HG02870 (cell line): ENCODE measurements at regions not wholly inside any gene's neighbourhood (a gene's known extent, or its start where the extent isn't known, plus 50 kb on each side); places are given as distances from the start of the nearest gene placed in this dataset.

Experiments used
- ATAC-seq: cut with Tn5 transposase; IDR thresholded peaks from one replicate; pipeline ENCODE4 v1.9.1; 2021; ENCODE audit warnings: mild to moderate bottlenecking, moderate library complexity; ENCODE audit not compliant: unreplicated experiment

DNA sequence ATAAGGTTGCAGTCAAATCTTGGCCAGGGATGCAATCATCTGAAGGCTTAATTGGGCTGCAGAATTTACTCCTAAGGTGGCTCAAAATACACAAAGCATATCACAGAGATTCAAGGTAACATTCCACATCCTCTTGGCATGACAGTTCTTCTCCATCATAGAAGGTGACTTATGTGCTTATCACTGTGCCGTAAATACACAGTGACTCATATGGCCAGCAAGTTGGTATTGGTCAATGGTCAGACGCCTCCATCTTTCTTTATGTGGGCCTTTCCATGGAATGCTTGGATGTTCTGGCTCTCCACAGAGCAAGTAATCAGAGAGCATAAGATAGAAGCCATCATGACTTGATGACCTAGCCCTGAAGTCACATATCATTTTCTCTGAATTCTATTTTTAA is 168.8 kb upstream of the ST8SIA2 start:
- no peak for ATAC-seq

DNA sequence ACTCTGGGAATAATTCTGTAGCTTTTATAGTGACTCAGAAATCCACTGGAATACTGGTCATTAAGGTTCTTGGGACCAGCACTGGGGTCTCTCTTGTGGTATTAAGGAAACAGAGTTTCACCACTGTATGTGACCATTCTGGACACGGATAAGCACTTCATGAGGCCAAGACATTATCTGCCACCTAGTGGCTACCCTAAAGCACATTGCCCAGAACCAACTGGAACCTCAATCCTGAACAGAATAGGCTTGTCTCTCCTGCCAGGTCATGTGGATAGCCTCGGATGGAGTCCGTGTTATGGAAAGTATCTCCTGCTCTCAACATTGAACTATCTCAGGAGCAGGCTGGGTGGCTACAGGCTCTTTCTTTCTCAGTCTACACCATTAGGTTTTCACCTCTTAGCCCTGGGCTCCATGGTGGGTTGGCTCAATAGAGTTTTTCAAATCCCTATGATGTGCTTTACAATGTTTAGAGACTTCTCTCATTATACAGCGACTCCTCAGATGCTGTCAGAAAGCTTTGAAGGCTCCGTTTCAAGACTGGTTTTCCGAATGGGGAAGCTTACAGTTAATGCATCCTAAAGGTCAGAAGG is 167.6 kb upstream of the ST8SIA2 start:
- ATAC-seq: peak; percentile 63

DNA sequence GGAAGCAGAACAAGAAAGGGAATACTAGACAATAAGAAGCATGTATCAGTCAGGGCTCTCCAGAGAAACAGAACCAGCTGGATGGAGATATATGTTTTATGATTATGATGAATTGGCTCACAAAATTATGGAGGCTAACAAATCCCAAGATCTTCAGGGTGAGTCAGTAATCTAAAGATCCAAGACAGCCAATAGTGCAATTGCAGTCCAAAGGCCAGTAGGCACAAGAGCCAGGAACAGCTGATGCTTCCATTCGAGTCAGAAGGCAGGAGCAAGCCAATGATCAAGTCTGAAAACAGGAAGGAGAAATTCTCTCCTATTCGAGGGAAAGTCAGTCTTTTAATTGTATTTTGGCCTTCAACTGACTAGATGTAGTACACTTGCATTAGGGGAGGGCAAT is 164.9 kb upstream of the ST8SIA2 start:
- no peak for ATAC-seq

DNA sequence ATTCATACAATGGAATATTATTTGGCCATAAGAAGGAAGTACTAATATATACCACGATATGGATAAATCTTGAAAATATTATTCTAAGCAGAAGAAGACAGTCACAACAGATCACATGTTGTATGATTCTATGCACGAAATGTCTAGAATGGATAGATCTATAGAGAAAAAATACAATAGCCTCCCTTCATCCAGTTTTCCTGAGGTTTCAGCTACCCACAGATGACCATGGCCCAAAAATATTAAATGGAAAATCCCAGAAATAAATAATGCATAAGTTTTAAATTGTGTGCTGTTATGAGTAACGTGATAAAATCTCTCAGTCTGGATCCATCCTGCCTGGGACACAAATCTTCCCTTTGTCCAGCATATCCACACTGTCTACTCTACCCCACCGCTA is 162.2 kb upstream of the ST8SIA2 start:
- no peak for ATAC-seq

DNA sequence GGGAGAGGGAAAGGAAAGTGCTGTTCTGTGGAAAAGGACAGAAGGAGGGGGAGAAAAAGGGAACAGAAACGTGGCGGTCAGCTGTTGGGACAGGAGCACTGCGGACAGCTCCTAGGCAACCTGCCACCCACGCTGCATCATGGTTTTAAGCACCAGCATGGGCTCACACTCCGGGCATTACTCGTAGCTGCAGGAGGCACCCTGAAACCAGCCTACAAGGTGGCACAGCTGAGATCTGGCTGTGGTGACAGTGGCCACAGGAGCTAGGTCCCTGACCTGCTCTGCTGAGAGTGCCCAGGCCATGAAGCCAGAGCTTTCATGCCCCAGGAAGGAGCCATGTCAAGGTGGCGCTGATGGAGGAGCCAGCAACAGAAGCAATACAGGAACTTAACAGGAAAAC is 161.4 kb upstream of the ST8SIA2 start:
- ATAC-seq: no peak

DNA sequence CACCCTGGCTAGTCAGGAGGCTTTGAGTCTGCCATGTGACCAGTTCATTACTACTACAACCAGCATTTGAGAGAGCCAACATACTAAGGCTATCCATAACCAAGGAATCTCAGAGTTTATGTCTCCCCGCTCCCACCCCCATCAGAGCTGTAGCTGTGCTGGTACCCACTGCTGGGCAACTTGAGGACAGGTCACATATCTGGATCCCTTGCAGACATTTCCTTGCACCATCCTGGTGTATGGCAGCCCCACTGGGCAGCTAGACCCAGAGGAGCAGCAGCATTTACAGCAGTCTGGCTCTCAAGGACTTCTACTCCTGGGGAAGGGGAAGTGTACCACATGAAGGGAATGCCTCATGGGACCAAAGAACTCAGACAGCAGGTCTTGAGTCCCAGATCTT is 160.8 kb upstream of the ST8SIA2 start:
- no peak for ATAC-seq

DNA sequence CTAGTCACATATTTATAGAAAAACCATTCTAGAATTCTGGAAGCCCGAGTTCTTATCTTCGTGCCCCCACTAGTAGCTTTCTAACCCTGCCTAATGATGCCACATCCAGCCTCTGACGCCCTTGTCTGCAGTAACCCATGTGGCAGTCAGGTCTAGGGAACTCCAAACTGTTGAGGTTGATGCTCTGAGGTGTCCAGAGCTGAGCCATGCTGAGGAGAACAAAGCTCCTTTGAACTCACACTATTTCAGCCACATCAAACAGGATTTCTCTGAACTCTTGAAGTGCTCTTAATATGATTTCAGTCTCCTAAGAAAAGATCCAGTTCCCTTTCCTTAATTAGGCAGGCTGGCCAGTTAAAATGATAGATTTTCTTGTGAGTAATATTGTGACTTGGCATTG is 150.5 kb upstream of the ST8SIA2 start:
- no peak for ATAC-seq

DNA sequence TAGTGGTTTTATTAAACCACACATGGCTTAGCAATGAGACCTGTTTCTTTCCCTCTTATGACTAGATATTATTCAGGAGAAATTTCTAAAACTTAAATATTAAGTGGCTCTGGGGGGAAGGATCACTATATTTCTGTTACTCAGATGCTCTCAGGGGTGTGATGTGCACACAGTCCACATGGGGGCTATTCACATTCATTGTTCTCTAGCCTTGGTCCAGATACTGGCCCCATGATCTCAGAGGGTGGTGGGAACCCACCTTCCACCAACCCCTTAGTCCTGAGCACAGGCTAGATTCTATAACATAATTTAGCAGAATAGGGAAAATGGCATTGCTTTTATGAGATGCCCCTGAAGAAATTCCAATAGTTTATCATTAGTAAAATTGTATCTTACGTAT is 149.0 kb upstream of the ST8SIA2 start:
- ATAC-seq: no peak

DNA sequence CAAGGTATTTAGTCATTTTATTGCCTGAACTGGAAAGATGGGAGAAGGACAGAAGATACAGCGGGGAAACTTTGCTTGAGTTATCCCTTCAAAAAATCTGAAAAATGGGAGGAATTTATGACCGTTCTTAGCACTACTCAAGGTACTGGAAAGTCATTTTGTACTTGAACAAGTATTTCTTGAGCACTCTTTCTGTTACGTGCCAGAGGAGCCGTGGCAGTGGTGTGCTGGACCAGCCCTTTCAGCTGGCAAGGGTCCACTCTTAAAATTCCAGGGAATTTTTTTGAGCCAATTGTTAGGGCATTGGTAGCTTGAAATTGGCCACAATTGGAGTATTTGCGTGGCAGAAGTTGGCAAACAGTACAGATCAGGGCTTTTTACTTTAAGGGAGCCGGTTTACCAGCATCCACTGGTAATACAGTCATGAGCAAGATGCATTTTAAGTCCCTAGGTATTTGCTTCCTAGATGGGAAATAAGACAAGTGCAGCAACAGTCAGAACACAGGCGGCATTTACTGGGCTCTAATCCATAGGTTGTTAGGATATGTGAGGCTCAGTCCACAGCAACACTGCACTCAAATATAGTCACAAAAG is 145.9 kb upstream of the ST8SIA2 start:
- ATAC-seq: no peak

DNA sequence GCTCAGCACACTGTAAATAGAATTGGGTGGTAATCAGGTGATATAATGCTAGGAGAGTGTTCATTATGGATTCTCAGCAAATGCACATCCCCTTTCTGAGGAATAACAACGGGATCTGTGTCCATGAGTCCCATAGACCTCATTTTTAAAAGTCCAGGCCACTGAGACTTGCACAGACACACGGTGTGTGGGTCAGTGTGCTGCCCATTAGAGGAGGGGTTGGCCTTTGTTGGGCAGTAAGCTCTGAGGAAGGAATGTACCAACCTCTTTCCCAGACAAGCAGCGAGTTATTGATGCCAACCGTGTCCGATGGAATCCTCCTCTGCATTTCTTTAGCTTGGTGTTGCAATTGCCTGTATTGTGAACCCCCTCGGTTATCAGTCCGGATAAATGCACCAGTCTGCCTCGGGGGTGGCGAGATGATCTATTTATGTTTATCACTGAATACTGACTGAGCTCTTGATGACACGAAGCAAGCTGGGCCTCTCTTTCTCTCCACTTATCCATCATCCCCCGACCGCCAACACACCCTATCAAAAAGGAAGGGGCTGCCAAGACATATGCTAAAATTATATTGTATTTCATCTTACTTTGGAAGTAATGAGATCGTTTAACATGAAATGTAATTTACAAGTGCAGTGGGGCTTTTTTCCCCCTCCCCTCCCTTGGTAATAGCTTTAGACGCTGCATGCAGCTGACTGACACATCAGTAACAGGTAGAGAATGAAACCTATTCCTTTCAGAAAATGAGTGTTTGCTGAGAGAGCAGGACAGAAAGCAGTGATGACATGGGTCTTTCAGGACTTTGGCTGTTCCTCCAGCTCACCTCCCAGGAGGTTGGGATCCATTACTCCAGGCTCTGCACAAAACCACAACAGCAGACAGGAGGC is 126.6 kb upstream of the ST8SIA2 start:
- no peak for ATAC-seq

DNA sequence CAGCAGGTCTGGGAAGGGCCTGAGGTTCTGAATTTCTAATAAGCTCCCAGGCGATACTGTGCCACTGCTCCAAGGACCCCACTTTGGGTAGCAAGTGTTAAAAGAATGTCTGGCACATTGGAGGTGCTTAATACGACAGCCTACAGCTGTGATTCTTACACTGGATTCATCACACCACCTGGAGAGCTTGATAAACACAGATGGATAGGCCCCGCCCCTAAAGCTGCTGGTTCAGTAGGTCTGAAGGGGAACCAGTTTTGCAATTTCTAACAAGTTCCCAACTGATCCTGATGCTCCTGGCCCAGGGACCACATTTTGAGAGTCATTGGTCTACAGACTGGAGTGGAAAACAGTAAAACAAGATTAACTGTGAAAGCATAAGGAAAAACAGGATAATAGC is 124.8 kb upstream of the ST8SIA2 start:
- no peak for ATAC-seq

DNA sequence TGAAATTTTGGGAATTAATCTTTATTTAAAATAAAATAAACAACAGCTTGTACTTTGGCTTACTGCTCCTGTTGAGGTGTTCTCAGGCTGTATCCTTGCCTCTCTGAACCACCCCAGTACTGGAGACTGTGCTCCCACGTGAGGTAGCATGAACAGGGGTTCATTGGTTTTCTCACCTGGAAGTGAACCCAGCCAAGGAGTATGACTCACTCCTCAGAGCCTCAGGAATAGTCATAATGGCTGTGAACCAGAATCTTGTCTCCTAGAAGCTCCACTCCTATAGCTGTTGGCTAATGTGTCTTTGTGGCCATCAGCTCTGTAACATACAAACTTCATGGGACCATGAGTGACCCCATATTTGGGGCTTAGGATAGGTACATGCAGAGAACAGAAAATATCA is 122.5 kb upstream of the ST8SIA2 start:
- ATAC-seq: no peak

DNA sequence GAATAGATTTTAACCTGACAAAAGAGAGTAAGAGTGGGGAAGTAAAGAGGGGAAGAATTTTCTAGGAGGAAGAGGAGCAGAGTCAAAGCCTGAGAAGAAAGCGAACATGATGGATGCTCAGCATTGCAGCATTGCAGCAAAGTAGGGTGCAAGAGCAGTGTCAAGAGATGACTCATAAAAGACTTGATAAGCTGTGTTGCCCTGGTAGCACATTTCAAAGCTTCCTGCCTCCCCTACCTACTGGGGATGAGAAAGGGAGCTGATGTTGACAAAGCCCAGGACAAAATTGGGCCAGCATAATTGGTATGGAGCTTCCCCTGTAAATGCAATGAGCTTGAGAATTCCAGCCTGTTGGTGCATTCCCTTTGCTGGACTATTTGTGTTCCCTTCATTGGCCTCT is 121.6 kb upstream of the ST8SIA2 start:
- ATAC-seq: no peak

DNA sequence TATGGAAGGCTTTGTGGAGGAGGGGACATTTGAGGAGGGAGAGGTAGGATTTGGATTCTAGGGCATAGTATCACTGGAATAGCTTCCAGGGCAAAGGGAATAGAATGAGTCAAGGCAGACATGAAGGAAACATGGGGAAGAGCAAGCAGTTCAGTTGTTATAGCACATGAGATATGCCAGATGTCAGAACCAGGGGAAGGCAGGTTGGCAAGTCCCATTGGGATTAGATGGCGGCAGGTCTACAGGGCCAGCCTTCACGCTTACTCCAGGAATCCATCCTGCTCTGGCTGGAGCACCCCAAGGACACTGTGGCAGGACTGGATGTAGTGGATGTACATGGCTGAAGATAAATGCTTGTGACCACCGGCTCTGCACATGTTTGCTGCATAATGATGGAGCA is 120.4 kb upstream of the ST8SIA2 start:
- ATAC-seq: no peak

DNA sequence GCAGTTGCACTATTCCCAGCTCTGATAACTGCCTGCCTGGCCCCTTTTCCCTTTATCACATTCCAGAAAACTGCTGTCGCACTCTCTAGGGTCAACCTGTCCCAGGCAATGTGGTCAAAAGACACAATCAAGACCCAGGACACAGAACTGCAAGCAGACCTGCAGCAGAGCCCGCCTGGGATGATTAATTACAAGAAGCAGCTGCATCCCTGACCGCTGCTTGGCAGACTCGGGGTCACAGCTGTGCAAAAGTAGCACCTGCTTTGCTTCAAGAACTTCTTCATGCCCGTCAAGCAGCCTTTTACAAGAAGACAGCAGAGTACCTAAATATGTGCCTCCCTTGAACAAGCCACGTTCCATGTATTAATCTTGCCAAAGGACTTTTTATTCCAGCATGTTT is 120.0 kb upstream of the ST8SIA2 start:
- no peak for ATAC-seq

DNA sequence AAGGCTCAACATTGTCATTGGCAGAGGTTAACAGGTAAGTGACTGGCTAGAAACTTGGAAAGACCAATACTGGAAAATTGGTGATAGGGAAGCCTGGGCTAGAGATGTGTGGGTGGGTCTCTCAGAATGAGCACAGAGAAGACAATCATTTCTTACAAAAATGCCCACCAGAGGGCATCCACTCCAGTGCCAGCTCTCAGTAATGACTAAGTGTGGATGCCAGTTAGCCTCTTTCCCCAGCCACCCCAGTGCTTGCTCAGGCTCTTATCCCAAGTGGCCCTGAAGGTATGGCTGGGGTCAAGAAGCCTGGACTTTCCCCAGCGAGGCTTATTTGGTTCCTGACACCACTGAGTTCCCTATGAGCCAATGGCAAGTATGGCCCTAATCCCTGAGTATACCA is 115.9 kb upstream of the ST8SIA2 start:
- no peak for ATAC-seq

DNA sequence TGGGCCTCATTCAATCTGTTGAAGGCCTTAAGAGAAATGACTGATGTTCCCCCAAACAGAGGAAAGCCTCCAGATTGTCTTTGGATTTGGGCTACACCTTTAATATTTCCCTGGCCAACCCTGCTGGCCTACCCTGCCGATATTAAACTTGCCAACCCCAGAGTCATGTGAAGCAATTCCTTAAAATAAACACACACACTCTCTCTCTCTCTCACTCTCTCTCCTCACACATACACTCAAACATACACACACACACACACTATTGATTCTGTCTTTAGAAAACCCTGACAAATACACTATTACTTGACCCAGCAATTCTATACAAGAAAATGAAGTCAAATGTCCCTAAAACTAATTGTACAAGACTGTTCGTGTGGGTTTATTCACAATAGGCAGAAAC is 109.9 kb upstream of the ST8SIA2 start:
- no peak for ATAC-seq

DNA sequence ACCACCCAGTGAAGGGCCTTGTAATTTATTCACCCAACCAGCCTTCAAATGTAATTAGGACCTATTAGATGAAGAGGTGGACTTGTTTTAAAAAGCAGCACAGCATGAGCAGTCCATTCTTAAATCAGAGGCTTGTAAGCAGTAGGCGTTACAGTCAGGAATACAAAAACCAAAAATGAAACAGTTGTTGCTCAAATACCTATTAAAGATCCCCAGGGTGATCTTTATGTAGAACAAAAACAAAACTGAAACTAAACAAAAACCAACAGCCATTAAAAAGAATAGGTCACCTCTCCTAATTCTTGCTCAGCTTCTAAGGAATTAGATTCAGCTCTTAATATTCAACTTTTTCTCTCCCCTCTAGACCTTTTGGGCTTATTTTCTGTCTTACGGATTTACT is 104.9 kb upstream of the ST8SIA2 start:
- no peak for ATAC-seq

DNA sequence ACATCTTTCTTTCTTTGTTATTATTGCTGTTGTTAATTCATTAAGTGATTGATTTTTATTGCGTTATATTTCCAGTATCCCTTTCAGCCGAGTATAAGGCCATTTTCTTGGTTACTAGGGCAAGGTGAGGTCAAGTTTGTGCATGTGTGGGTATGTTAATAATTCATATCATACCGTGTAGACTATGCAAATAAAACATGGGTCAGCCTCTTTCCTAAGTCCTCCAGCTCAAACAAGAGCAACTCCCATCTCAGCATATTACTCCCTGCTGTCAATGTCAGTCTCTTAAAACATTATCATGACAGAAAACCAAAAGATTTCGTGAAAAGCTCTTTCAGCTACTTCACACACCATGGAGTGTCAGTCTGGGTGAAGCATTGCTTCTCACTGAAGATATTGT is 103.9 kb upstream of the ST8SIA2 start:
- ATAC-seq: no peak

DNA sequence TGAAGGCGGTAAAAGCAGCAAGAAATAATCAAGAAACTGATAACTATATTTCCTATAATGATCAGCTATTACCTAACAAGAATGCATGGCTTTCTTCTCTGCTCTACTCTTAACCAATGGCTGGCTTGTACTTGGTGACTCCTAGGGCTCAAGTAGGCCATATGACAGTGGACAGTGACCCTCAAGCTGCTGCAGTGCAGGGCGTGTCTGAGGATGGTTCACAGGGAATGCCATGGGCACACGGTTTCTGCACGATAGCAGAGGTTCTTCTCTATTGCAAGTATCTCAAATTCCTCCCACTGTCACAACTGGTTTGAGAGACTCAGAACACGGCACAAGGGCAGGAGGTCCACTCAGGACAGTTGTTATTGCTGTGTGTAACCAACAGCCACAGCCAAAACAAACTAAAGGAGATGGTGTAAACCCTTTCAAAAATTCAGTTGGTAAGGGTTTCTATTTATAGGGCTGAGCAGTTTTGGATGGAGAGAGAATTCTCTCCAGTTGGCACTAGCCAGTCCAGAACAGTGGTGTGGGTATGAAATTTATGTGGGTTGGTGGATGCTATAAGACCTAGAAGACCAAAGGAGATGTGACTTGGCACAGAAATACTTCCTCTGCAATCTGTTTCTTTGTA is 103.2 kb upstream of the ST8SIA2 start:
- ATAC-seq: no peak

DNA sequence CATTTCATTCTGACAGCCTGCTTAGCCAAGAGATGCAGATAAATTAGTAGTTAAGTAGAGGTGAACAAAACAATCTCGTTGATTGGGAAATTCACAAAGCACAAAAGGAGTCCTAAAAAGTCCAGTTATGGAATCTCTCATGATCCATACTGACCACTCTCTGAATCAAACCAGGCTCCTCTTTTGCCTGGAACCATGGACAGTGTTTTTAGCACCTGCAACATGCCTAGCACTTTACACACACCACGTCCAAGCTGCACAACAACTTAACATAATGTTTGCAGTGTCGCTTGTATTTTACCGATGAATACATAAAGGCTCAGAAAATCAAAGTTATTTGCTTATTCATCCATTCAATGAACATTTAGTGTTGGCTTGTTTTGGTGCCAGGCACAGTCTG is 101.8 kb upstream of the ST8SIA2 start:
- no peak for ATAC-seq

DNA sequence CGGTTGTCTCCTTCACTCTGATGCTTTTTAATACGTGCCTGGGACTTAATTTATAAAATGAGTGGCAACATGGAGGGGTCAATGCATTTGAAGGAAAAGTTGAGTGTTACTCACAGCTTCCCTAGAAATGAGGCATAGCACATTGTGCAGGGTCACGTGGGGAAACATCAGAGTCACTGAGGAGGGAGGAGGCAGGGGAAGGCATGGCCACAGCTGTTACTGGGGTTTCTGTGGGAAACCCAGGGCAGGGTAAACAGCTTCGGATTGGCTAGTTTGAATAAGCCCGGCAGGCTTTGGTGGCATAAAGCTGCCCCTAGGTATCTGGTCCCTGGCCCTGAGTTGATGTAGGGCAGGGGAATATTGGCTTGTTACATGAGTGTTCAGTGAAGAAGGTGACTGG is 98.9 kb upstream of the ST8SIA2 start:
- ATAC-seq: no peak
